Kidney epithelial cell (primary cell): ENCODE measurements at regions not wholly inside any gene's neighbourhood (a gene's known extent, or its start where the extent isn't known, plus 50 kb on each side); places are given as distances from the start of the nearest gene placed in this dataset.

Experiments
- DNase-seq: peaks from one replicate; pipeline ENCODE4 v3.0.0-alpha.2; 2010; ENCODE audit warnings: low read depth
- H3K27me3 ChIP-seq: 2 replicates; pipeline ENCODE4 v1.6.0; 2011; ENCODE audit warnings: low read length; ENCODE audit not compliant: control insufficient read depth, insufficient read depth
- H3K36me3 ChIP-seq: 2 replicates; pipeline ENCODE4 v1.5.1; 2011; ENCODE audit warnings: low read length; ENCODE audit not compliant: control insufficient read depth, insufficient read depth
- H3K4me3 ChIP-seq: 2 replicates; pipeline ENCODE4 v1.5.1; 2011; ENCODE audit warnings: low read depth, mild to moderate bottlenecking, control low read depth, low read length
- CTCF ChIP-seq: IDR thresholded peaks from 2 replicates; pipeline ENCODE4 v1.5.1; 2011; ENCODE audit warnings: mild to moderate bottlenecking, moderate library complexity, low read length, control low read depth, inconsistent platforms; ENCODE audit not compliant: insufficient read depth, poor library complexity, severe bottlenecking

- TF ChIP-seq CTCF: no peak
- H3K4me3 ChIP-seq: no peak overlapping the region
- no peaks in the 10 kb centered on the region for H3K36me3 ChIP-seq
- DNase-seq: no peak
- no peaks in the 10 kb centered on the region for H3K27me3 ChIP-seq
Measured at GRCh38 chr3:166451997-166452396, 614.8 kb upstream of the BCHE start.

GRCh38 chr3:166447513-166447912, 610.3 kb upstream of the BCHE start:
- Histone ChIP-seq H3K27me3 (no peaks in the 10 kb centered on the region), H3K4me3 (no peak overlapping the region), H3K36me3 (no peaks in the 10 kb centered on the region)
- TF ChIP-seq CTCF: no peak
- no peak for DNase-seq

- TF ChIP-seq CTCF: no peak
- H3K36me3 ChIP-seq: no peaks in the 10 kb centered on the region
Measured at GRCh38 chr3:166446986-166447385, 609.8 kb upstream of the BCHE start.

DNA sequence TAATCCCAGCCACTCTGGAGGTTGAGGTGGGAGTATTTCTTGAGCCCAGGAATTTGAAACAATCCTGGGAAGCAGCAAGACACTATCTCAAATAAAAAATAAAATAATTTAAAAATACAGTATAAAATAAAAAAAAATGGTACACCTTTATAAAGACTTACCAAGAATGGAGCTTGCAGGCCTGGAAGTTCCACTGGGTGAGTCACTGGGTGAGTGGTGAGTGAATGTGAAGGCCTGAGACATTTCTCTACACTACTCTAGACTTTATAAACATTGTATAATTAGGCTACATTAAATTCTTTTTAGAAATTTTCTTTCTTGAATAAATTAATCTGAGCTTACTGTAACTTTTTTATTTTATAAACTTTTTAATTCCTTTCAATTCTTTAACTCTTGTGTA, 609.1 kb upstream of the BCHE start:
- Histone ChIP-seq H3K4me3 (no peak overlapping the region), H3K27me3 (no peaks in the 10 kb centered on the region), H3K36me3 (no peaks in the 10 kb centered on the region)
- DNase-seq: no peak
- TF ChIP-seq CTCF: no peak

More at GRCh38 chr3:166446986-166447385, 609.8 kb upstream of the BCHE start:
- DNase-seq: no peak
- Histone ChIP-seq H3K27me3 (no peaks in the 10 kb centered on the region), H3K4me3 (no peak overlapping the region)

DNA sequence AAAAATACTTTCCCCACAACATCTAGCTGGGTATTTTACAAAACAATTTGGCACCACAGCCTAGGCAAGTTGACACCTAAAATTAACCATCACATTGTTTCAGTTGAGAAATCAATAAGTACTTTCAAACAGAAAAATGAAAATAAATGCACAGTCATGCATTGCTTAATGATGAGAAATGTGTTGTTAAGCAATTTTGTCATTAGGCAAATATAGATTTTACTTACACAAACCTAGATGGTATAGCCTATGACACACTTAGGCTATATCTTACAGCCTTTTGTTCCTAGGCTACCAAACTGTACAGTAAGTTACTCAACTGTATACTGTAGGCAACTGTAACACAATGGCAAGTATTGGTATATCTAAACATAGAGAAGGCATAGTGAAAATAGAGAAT, 608.6 kb upstream of the BCHE start:
- no peaks in the 10 kb centered on the region for H3K27me3 ChIP-seq
- DNase-seq: no peak
- H3K36me3 ChIP-seq: no peaks in the 10 kb centered on the region
- H3K4me3 ChIP-seq: no peak overlapping the region
- no peak for TF ChIP-seq CTCF

GRCh38 chr3:166444756-166445155, 607.5 kb upstream of the BCHE start:
- no peaks in the 10 kb centered on the region for H3K27me3 ChIP-seq
- no peaks in the 10 kb centered on the region for H3K36me3 ChIP-seq
- H3K4me3 ChIP-seq: no peak overlapping the region
- no peak for TF ChIP-seq CTCF
- DNase-seq: no peak
